ENCODE measurements at regions not wholly inside any gene's neighbourhood (a gene's known extent, or its start where the extent isn't known, plus 50 kb on each side); places are given as distances from the start of the nearest gene placed in this dataset.

DNA sequence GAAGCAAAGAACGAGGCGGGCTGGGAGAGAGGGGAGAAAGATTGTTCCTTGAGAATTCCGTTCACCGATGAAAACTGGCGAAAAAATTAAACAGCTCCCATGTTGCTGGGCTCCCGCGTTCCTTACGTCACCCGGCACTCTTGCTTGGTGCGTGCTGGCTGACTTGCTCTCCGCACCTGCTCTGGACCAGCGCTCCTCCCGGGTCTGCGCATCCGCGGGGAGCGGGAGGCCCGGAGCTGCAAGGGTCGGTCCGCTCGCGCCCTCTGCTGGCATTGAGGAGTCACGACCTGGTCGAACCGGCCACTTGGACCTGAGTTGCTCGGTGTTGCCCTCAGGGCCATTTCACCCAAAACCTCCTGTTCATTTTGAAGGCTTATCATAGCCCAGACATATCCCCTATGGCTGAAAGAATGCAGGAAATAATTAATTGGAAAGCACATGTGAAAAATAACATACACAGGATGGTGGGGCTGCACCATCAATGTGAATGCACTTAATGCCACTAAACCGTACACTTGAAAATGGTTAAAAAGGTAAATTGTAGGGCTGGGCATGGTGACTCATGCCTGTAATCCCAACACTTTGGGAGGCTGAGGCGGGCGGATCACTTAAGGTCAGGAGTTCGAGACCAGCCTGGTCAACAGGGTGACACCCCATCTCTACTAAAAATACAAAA is 98.9 kb upstream of the BACE2 start:
- intact Hi-C loops (cut with DNase I, micrococcal nuclease): loop anchor here (5.0 kb wide), 1 partner anchor 927 kb away; no protein-coding TSS in a partner anchor
- H3K9me3 ChIP-seq (ENCODE audit: control insufficient read depth in 1 of 2, insufficient read depth in 1 of 2, low read length in 2 of 2): no peaks in the 10 kb centered on the region
- Mint-ChIP-seq H3K4me3 (no peak overlapping the region), H3K27me3 (peaks cover 45% of the 10 kb centered on the region), H3K36me3 (ENCODE audit: low read depth) (no peaks in the 10 kb centered on the region), H3K27ac (no peak overlapping the region), H3K4me1 (ENCODE audit: low read depth) (peaks cover 8% of the 10 kb centered on the region), H3K9me3 (no peaks in the 10 kb centered on the region)
- POLR2A ChIA-PET: interaction anchor here (0.6 kb wide), 1 partner anchor 60 kb away, joined by 3 read pairs; no protein-coding TSS in a partner anchor
- ATAC-seq (ENCODE audit: poor library complexity) (peak; percentile 39), DNase-seq (peak; percentile 22 to 73 (median 46))
- no peak overlapping the region for H3K27ac ChIP-seq (ENCODE audit: low read depth in 1 of 2, low read length in 2 of 2)
- peaks cover 18 to 30% of the 10 kb centered on the region in 2 experiments for H3K27me3 ChIP-seq (ENCODE audit: control insufficient read depth in 1 of 2, insufficient read depth in 2 of 2, low read length in 2 of 2)
- H3K4me3 ChIP-seq (ENCODE audit: low read length): peak overlapping the region; percentile 23
- peak; percentile 71 for TF ChIP-seq CTCF (IDR thresholded peaks at IDR 0.05)
- peaks cover 7% of the 10 kb centered on the region for H3K4me1 ChIP-seq (ENCODE audit: insufficient read depth, low read length)
- no peaks in the 10 kb centered on the region for H3K36me3 ChIP-seq (ENCODE audit: insufficient read depth, low read length)
- CTCF ChIA-PET: no interaction called here

DNA sequence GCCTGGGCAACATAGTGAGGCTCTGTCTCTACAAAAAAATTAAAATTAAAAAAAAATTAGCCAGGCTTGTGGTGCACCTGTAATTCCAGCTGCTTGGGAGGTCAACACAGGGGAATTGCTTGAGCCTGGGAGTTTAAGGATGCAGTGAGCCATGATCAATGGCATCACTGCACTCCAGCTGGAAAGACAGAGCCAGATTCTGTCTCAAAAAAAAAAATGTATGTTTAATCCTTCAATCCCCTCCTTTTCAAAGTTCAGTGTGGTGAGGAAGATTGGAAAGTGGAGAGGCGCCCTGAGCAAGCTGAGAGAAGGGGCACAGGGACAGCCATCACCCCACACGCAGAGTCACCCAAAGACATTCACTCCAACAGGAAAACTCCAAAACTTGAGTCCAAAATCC is 97.7 kb upstream of the BACE2 start:
- Mint-ChIP-seq H3K27me3 (peaks cover 45% of the 10 kb centered on the region), H3K27ac (no peak overlapping the region), H3K9me3 (no peaks in the 10 kb centered on the region), H3K4me1 (ENCODE audit: low read depth) (peaks cover 8% of the 10 kb centered on the region), H3K36me3 (ENCODE audit: low read depth) (no peaks in the 10 kb centered on the region), H3K4me3 (no peak overlapping the region)
- no peak for TF ChIP-seq CTCF (IDR thresholded peaks at IDR 0.05)
- Histone ChIP-seq H3K27me3 (ENCODE audit: control insufficient read depth in 1 of 2, insufficient read depth in 2 of 2, low read length in 2 of 2) (peaks cover 15 to 30% of the 10 kb centered on the region in 2 experiments), H3K27ac (ENCODE audit: low read depth in 1 of 2, low read length in 2 of 2) (no peak overlapping the region), H3K9me3 (ENCODE audit: control insufficient read depth in 1 of 2, insufficient read depth in 1 of 2, low read length in 2 of 2) (no peaks in the 10 kb centered on the region), H3K4me1 (ENCODE audit: insufficient read depth, low read length) (peaks cover 7% of the 10 kb centered on the region), H3K36me3 (ENCODE audit: insufficient read depth, low read length) (no peaks in the 10 kb centered on the region), H3K4me3 (ENCODE audit: low read length) (no peak overlapping the region)
- ChIA-PET CTCF (no interaction called here), POLR2A (no interaction called here)
- intact Hi-C loops (cut with DNase I, micrococcal nuclease): no loop called here
- DNase-seq (no peak), ATAC-seq (ENCODE audit: poor library complexity) (no peak)

- no peak overlapping the region for H3K27ac Mint-ChIP-seq
- CTCF ChIA-PET: no interaction called here
- Histone ChIP-seq H3K36me3 (ENCODE audit: insufficient read depth, low read length) (no peaks in the 10 kb centered on the region), H3K9me3 (ENCODE audit: control insufficient read depth in 1 of 2, insufficient read depth in 1 of 2, low read length in 2 of 2) (peaks cover 0 to 8% of the 10 kb centered on the region in 2 experiments), H3K27me3 (ENCODE audit: control insufficient read depth in 1 of 2, insufficient read depth in 2 of 2, low read length in 2 of 2) (peaks cover 15 to 24% of the 10 kb centered on the region in 2 experiments), H3K27ac (ENCODE audit: low read depth in 1 of 2, low read length in 2 of 2) (no peak overlapping the region), H3K4me3 (ENCODE audit: low read length) (no peak overlapping the region), H3K4me1 (ENCODE audit: insufficient read depth, low read length) (peaks cover 7% of the 10 kb centered on the region)
- POLR2A ChIA-PET: no interaction called here
- H3K27me3 Mint-ChIP-seq: peaks cover 35% of the 10 kb centered on the region
- H3K9me3 Mint-ChIP-seq: no peaks in the 10 kb centered on the region
- ATAC-seq (ENCODE audit: poor library complexity) (no peak), DNase-seq (no peak)
- H3K4me1 Mint-ChIP-seq (ENCODE audit: low read depth): peaks cover 8% of the 10 kb centered on the region
- intact Hi-C loops (cut with DNase I, micrococcal nuclease): no loop called here
- no peak overlapping the region for H3K4me3 Mint-ChIP-seq
- H3K36me3 Mint-ChIP-seq (ENCODE audit: low read depth): no peaks in the 10 kb centered on the region
- no peak for TF ChIP-seq CTCF (IDR thresholded peaks at IDR 0.05)
These were observed 96.4 kb upstream of the BACE2 start for GRCh38 chr21:41071258-41072171.

Measured in CD4-positive, alpha-beta T cell (primary cell).